Mucosa of rectum (tissue), 2 donors: ENCODE measurements at regions not wholly inside any gene's neighbourhood (a gene's known extent, or its start where the extent isn't known, plus 50 kb on each side); places are given as distances from the start of the nearest gene placed in this dataset.

ENCODE experiments used
- H3K27ac ChIP-seq, 2 donors: one replicate each; pipeline ENCODE4 v1.7.0; 2013; ENCODE audit warnings: inconsistent platforms in 2 of 2, low read depth in 2 of 2, low read length in 2 of 2
- H3K27me3 ChIP-seq, 2 donors: one replicate each; pipeline ENCODE4 v1.7.0; 2013; ENCODE audit warnings: low read length in 2 of 2; ENCODE audit not compliant: control insufficient read depth in 2 of 2, insufficient read depth in 2 of 2
- H3K36me3 ChIP-seq, 2 donors: one replicate each; pipeline ENCODE4 v1.7.0; 2013; ENCODE audit warnings: low read length in 2 of 2; ENCODE audit not compliant: control insufficient read depth in 2 of 2, insufficient read depth in 2 of 2
- H3K4me1 ChIP-seq, 2 donors: one replicate each; pipeline ENCODE4 v1.7.0; 2013; ENCODE audit warnings: low read length in 2 of 2, mild to moderate bottlenecking in 1 of 2; ENCODE audit not compliant: control insufficient read depth in 2 of 2, insufficient read depth in 2 of 2
- H3K4me3 ChIP-seq, 2 donors: one replicate each; pipeline ENCODE4 v1.7.0; 2013; ENCODE audit warnings: low read length in 2 of 2
- H3K9ac ChIP-seq, 2 donors: one replicate each; pipeline ENCODE4 v1.7.0; 2013; ENCODE audit warnings: low read length in 2 of 2, low read depth in 1 of 2, mild to moderate bottlenecking in 1 of 2
- H3K9me3 ChIP-seq, 2 donors: one replicate each; pipeline ENCODE4 v1.7.0; 2013; ENCODE audit warnings: low read length in 2 of 2; ENCODE audit not compliant: control insufficient read depth in 2 of 2
- donor health status: healthy.
- donor health status: Normal muscosa, but diverticular disease.

DNA sequence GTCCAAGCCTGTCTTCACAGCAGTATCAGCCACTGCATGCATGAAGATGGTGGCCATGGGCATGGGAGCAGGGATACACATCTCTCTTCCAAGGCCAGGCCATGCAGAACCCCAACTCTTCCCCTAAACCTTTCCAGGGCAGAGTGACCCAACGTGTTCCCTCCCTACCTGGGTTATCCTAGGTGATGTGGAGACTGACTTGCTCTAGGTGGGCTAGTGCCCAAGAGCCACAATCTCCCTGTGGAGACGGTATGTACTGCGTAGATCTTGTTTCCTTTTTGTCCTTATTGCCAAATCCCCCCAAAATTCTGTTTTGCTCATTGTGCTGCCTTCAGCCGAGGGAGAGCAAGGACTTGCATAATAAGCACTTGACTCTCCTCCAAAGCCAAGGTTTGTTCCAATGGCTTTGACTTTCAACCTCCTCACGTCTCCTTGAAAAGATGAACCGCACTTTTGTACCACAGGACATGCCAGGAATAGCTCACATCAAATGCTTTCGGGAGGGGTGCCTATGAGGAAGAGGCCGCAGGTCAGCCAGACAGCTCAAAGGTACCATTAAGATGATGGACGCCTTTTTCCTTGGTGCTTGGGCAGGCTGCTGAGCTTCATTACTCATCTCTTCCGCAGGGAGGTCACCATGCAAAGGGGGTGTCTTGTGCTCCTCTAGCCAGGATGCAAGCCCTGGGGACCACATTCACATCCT, 76.2 kb upstream of the GLI2 start:
- H3K9ac ChIP-seq = no peak overlapping the region
- H3K36me3 ChIP-seq = no peaks in the 10 kb centered on the region
- peaks cover 0 to 6% of the 10 kb centered on the region in 2 donors for H3K27me3 ChIP-seq
- no peak overlapping the region for H3K27ac ChIP-seq
- H3K9me3 ChIP-seq = no peaks in the 10 kb centered on the region
- no peak overlapping the region for H3K4me3 ChIP-seq
- H3K4me1 ChIP-seq = peaks cover 7 to 8% of the 10 kb centered on the region in 2 donors

DNA sequence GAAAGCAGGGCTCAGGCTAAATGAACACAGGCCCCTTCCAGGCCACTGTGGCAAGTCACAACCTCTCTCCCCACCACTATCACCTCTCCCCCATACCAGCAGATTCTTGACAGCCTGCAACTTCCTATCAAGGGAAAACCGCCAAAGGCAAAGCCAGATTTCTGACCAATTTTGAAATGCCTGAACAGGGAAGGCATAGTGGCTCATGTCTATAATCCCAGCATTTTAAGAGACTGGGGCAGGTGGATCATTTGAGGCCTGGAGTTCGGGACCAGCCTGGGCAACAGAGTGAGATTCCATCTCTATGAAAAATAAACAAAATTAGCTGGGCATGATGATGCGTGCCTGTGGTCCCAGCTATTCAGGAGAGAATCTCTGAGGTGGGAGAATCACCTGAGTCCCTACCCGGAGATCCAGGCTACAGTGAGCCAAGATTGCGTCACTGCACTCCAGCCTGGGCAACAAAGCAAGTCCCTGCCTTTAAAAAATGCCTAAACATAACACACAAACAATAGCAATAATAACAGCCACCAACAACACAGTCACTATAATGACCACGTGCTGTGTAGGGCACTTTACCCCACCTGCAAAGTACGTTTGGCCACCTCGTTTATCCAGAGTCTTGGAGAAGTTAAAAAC, 75.5 kb upstream of the GLI2 start:
- peaks cover 7 to 8% of the 10 kb centered on the region in 2 donors for H3K4me1 ChIP-seq
- H3K27me3 ChIP-seq = peaks cover 0 to 6% of the 10 kb centered on the region in 2 donors
- H3K9me3 ChIP-seq = no peaks in the 10 kb centered on the region
- H3K9ac ChIP-seq = no peak overlapping the region
- no peaks in the 10 kb centered on the region for H3K36me3 ChIP-seq
- H3K27ac ChIP-seq = no peak overlapping the region
- no peak overlapping the region for H3K4me3 ChIP-seq

DNA sequence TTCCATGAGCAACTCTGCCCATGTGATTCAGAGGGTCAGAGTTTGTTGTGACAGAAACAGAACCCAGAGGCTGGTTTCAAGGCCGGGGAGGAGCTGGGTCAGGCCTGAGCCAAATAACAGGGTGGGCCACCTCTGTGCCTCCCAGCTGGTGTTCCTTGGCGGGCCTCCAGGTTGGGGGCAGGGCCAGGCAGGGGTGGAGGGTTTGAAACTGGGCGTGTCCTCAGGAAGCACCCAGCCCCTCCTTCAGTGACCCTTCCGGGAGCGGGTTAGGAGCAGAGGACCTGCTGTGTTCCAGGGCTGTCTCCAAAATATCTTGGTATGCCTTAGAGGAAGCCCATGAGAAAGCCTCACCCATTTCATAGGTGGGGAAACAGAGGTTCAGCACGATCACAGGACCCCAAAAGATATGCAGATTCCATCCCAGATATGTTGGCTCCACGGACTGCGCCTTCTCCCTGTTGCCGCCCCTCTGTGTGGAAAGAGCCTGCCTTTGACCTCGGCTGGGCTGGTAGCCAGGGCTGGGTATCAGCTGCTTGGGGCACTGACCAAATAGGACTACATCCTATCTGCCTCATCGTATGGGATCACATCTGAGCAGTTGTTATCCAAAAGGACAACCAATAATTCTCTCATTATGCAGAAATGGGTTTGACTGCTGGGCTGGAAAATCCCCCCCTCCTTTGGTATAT, 74.8 kb upstream of the GLI2 start:
- H3K4me3 ChIP-seq = no peak overlapping the region
- H3K4me1 ChIP-seq = peaks cover 7 to 8% of the 10 kb centered on the region in 2 donors
- no peaks in the 10 kb centered on the region for H3K9me3 ChIP-seq
- H3K27ac ChIP-seq = no peak overlapping the region
- peaks cover 0 to 5% of the 10 kb centered on the region in 2 donors for H3K27me3 ChIP-seq
- H3K9ac ChIP-seq = no peak overlapping the region
- H3K36me3 ChIP-seq = no peaks in the 10 kb centered on the region

DNA sequence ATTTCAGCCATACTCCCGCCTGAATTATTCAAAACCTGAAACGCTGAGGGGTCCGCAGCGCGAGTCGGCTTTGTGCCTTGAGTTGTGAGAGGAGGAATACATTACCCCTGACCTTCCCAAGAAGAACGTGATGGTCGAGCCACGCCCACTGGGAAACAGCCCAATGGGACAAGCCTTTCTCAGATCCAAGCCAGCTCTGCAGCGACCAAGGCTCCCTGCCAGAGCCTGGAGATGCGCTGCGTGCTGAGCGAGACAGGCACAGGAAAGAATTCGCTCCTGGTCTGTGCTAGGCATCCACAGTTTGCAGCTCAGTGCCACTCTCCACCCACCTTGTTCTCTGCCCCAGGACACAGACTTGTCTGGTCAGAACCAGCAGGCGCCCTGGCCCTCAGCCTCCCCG, 74.1 kb upstream of the GLI2 start:
- H3K27me3 ChIP-seq = peaks cover 0 to 3% of the 10 kb centered on the region in 2 donors
- H3K27ac ChIP-seq = no peak overlapping the region
- H3K9ac ChIP-seq = no peak overlapping the region
- H3K36me3 ChIP-seq = no peaks in the 10 kb centered on the region
- peaks cover under 1 to 4% of the 10 kb centered on the region in 2 donors for H3K9me3 ChIP-seq
- peaks cover 7 to 8% of the 10 kb centered on the region in 2 donors for H3K4me1 ChIP-seq
- no peak overlapping the region for H3K4me3 ChIP-seq

DNA sequence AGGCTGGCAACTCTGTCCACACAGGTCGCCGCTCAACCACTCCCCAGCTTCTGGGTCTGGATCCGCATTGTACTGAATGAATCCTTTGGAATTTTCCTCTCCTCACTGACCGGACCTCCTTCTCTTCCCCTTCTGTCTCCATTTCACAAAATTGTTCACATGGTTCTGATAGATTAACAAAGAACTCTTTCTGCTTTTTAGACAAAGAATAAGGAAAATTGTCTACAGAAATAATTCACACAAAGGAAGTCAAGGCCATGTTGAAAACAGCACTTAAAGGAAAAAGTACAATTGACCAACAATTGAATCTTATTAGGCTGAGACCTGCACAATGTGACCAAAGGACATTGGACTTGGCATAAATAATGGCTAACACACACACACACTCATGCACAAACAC, 73.6 kb upstream of the GLI2 start:
- Histone ChIP-seq H3K27me3 (peaks cover 0 to 3% of the 10 kb centered on the region in 2 donors), H3K9ac (no peak overlapping the region), H3K9me3 (peaks cover 2 to 6% of the 10 kb centered on the region in 2 donors), H3K4me1 (peaks cover 7 to 8% of the 10 kb centered on the region in 2 donors), H3K27ac (no peak overlapping the region), H3K36me3 (no peaks in the 10 kb centered on the region), H3K4me3 (no peak overlapping the region)

DNA sequence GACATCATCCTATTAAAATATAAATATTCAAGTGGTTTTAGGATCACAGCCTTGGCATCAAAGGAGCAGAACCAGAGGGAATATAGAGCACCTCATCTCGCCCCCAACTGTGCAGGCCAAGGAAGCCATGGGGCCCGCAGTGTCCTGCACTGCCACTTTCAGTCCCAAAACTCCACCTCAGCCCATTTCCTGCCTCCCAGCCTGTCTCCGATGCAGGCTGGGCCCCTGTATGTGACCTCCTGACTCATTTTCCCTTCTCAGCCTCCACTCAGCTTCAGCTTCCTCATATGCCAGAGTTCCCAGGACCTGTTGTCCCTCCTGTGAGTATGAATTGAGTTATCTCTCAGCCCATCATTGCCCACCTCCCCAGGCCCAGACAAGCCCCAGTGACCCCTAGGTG, 72.9 kb upstream of the GLI2 start:
- Histone ChIP-seq H3K9ac (no peak overlapping the region), H3K36me3 (no peaks in the 10 kb centered on the region), H3K27me3 (peaks cover 0 to 3% of the 10 kb centered on the region in 2 donors), H3K27ac (no peak overlapping the region), H3K9me3 (peaks cover 2 to 6% of the 10 kb centered on the region in 2 donors), H3K4me1 (peaks cover 7 to 8% of the 10 kb centered on the region in 2 donors), H3K4me3 (no peak overlapping the region)

DNA sequence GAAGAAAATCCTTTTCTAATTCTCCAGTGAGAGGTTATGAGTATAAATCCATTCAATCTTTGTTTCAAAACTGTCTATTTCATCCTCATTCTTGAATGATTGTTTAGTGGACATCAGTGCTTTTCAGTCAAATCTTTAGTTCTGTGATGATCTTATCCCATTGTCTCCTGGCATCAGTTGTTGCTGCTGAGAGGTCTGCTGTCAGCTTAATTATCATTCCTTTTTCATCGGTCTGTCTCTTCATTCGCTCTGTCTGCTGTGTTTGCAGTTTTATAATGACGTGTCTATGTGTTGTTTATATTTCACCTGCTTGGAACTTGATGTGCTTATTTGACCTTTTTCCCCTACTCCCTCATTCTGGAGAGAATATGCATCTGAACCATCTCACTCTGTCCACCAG, 69.2 kb upstream of the GLI2 start:
- Histone ChIP-seq H3K9me3 (peaks cover 2 to 6% of the 10 kb centered on the region in 2 donors), H3K27me3 (peaks cover 17 to 19% of the 10 kb centered on the region in 2 donors), H3K36me3 (no peaks in the 10 kb centered on the region), H3K27ac (no peak overlapping the region), H3K9ac (no peak overlapping the region), H3K4me3 (no peak overlapping the region), H3K4me1 (peaks cover 0 to 2% of the 10 kb centered on the region in 2 donors)

DNA sequence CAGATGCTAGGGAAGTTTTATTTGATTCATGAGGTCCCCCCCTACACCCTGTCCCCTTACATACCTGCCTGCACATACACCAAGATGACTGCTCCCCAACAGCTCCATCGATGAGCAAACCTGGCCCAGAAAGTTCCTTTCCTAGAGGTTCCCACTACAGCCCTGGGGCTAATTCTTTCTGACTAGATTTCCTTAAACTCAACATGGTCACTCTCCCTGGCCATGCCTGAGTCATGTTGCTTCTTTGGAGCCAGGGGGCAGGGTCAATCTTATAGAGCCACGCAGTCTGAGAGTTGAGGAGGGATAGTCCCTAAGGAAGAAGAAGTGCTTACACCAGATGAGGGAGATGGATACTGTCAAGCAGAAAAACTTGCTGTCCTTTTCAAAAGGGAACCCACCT, 67.7 kb upstream of the GLI2 start:
- Histone ChIP-seq H3K4me3 (no peak overlapping the region), H3K9me3 (peaks cover 2 to 6% of the 10 kb centered on the region in 2 donors), H3K27me3 (peaks cover 17 to 19% of the 10 kb centered on the region in 2 donors), H3K36me3 (no peaks in the 10 kb centered on the region), H3K9ac (no peak overlapping the region), H3K27ac (no peak overlapping the region), H3K4me1 (no peaks in the 10 kb centered on the region)

DNA sequence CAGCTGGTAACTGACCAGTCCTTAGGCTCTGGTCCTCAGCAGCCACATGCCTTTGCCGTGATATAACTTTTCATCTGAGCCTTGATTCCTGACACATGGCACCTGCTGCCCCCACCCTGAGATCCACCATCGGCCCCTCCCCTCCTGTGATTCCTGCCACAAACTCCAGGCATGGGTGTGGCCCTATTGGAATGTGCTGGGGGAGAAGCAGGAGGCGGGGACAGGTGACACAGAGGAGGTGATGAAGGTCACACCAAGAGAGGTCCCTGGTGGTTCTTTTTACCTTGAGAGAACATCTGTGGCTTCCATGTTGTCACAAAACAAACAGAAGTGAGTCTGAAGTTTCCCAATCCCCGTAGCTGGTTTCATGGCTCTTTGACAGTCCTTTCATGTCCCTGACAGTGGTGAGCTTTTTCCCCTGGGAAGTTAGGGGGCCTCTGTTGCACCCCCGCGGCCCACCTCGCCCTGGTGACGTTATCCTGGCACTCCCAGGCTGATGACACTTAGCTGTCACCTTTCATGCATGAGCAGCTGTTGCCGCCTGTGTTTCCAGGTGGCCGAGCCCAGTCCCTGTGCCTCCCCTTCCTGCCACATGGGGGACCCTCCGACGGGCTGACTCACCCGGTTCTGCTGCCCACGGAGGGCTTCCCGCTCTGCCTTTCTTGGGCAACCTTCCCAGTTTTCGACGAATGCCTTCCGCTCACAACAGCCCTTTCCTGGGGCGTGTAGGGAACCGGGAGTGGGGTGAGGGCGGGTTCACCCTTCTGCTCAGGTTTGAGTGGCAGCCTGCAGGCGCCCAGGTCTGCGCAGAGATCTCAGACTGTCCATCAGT, 66.3 kb upstream of the GLI2 start:
- no peak overlapping the region for H3K27ac ChIP-seq
- no peak overlapping the region for H3K4me3 ChIP-seq
- H3K9ac ChIP-seq = no peak overlapping the region
- no peaks in the 10 kb centered on the region for H3K36me3 ChIP-seq
- H3K9me3 ChIP-seq = peaks cover 2 to 6% of the 10 kb centered on the region in 2 donors
- peaks cover 17 to 19% of the 10 kb centered on the region in 2 donors for H3K27me3 ChIP-seq
- no peaks in the 10 kb centered on the region for H3K4me1 ChIP-seq
